OCI-LY3 (cell line): ENCODE measurements at regions not wholly inside any gene's neighbourhood (a gene's known extent, or its start where the extent isn't known, plus 50 kb on each side); places are given as distances from the start of the nearest gene placed in this dataset.

ENCODE experiments used
- CTCF ChIP-seq: fragments of 200-600, 300-600 bp; sonication (generic); IDR thresholded peaks from 2 replicates; pipeline ENCODE4 v1.5.1; 2014; ENCODE audit warnings: antibody characterized with exemption, low read length, low read depth
- EZH2phosphoT487 ChIP-seq: fragments of 200-600 bp; shearing (Covaris generic); IDR thresholded peaks from 2 replicates; pipeline ENCODE4 v1.6.1; 2018; ENCODE audit warnings: antibody characterized with exemption, mixed run types, low read depth

GRCh38 chr11:86873573-86874083 lies 73.3 kb downstream of the PRSS23 start:
- TF ChIP-seq EZH2phosphoT487 (no peak), CTCF (no peak)
